Ovary (tissue), 7 donors: ENCODE measurements at regions not wholly inside any gene's neighbourhood (a gene's known extent, or its start where the extent isn't known, plus 50 kb on each side); places are given as distances from the start of the nearest gene placed in this dataset.

Source experiments
- DNase-seq, 5 donors: peaks; one replicate each; pipeline ENCODE4 v3.0.0-alpha.2; 2019 to 2020
- H3K27ac ChIP-seq, 2 donors: fragments of 200-600 bp; one replicate each; pipeline versions ENCODE4 v1.5.1 to v1.8.0; 2019 to 2022
- H3K27me3 ChIP-seq: fragments of 200-600 bp; one replicate; pipeline ENCODE4 v1.8.0; 2022
- H3K36me3 ChIP-seq: fragments of 200-600 bp; sonication (generic); one replicate; pipeline ENCODE4 v1.5.1; 2019
- H3K4me1 ChIP-seq: one replicate; pipeline ENCODE4 v1.8.1; 2013; ENCODE audit warnings: mild to moderate bottlenecking, moderate library complexity; ENCODE audit not compliant: insufficient read depth
- H3K4me3 ChIP-seq: fragments of 200-600 bp; sonication (generic); one replicate; pipeline ENCODE4 v1.5.1; 2017
- H3K9me3 ChIP-seq, 2 donors: fragments of 200-600 bp in 1 of 2; sonication (generic) in 1 of 2; one replicate each; pipeline versions ENCODE4 v1.5.1 to v1.8.1; 2013 to 2019; ENCODE audit warnings: mild to moderate bottlenecking in 1 of 2, moderate library complexity in 1 of 2
- EP300 ChIP-seq: sonication (generic); formaldehyde crosslinking; IDR thresholded peaks from one replicate; pipeline ENCODE4 v1.6.1; 2017; ENCODE audit warnings: antibody characterized with exemption
- POLR2A ChIP-seq: fragments of 450-650 bp; IDR thresholded peaks from one replicate; pipeline ENCODE4 v1.6.1; 2017; ENCODE audit warnings: antibody characterized with exemption, mild to moderate bottlenecking, moderate library complexity
- WGBS, 3 donors: extraction: QIAGEN DNeasy Blood & Tissue Kit in 1 of 3; methylation state at CpG; one replicate each; pipeline versions ENCODE4 v1.1.5 to v1.1.7; 2013 to 2017; 5-methylcytosine and 5-hydroxymethylcytosine counted together
- intact Hi-C, 4 donors: fragments of 100-400 bp; cut with DNase I; formaldehyde crosslinking; loops; one replicate each; pipeline versions ENCODE4 v1.11.0 to v1.15.1; 2022 to 2023
- TF ChIP-seq, protein P1 (sequence below), 3 donors: fragments of 450-650 bp in 2 of 3; fragments of 200-600 bp in 1 of 3; IDR thresholded peaks; one replicate each; pipeline versions ENCODE4 v1.5.1 to v1.8.0; 2016 to 2022; ENCODE audit warnings: antibody characterized with exemption in 3 of 3, mild to moderate bottlenecking in 1 of 3
- donor health status: DM: no; HTN: no; CAD: no; lungs with moderate emphysema.
- donor health status: DM: no; HTN: no; CAD: no.
- donor health status: Bipolar disorder and iron deficiency.
- donor health status: DM: no; HTN: no; CAD: no.
- donor health status: DM: yes; HTN: yes; CAD: no.

GRCh38 chr2:34827398-34827797 is 1228.3 kb upstream of the FAM98A start:
- Histone ChIP-seq H3K9me3 (no peaks in the 10 kb centered on the region), H3K4me3 (no peak overlapping the region), H3K27me3 (no peaks in the 10 kb centered on the region), H3K27ac (no peak overlapping the region), H3K36me3 (no peaks in the 10 kb centered on the region), H3K4me1 (no peaks in the 10 kb centered on the region)
- 85 to 98% (median 93%) methylated on average over 1 of the region's 1 CpG for WGBS, 3 donors
- no peak for TF ChIP-seq POLR2A
- TF ChIP-seq, protein P1, sequence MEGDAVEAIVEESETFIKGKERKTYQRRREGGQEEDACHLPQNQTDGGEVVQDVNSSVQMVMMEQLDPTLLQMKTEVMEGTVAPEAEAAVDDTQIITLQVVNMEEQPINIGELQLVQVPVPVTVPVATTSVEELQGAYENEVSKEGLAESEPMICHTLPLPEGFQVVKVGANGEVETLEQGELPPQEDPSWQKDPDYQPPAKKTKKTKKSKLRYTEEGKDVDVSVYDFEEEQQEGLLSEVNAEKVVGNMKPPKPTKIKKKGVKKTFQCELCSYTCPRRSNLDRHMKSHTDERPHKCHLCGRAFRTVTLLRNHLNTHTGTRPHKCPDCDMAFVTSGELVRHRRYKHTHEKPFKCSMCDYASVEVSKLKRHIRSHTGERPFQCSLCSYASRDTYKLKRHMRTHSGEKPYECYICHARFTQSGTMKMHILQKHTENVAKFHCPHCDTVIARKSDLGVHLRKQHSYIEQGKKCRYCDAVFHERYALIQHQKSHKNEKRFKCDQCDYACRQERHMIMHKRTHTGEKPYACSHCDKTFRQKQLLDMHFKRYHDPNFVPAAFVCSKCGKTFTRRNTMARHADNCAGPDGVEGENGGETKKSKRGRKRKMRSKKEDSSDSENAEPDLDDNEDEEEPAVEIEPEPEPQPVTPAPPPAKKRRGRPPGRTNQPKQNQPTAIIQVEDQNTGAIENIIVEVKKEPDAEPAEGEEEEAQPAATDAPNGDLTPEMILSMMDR (IDR thresholded peaks at IDR 0.05) = no peak
- no peak for TF ChIP-seq EP300
- DNase-seq = no peak
- intact Hi-C loops = no loop called here

DNA sequence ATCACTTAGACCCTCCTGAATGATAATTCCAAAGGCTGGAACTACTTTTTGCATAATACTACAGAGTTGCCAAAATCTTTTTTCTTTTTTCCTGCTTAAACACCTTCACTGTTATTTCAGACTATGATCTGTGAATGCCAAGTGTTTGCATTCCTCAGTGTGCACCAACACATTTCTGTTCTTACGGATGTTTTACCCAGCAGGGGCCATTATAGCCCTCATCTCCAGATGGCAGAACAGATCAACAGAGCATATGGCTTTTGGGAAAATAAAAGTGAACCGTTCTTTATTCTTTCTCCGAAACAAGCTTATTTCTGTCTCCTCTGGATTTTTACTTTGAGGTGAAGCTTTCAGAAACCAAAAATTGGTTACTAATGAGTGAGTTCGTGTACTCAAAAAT is 1226.6 kb upstream of the FAM98A start:
- Histone ChIP-seq H3K27me3 (no peaks in the 10 kb centered on the region), H3K4me1 (no peaks in the 10 kb centered on the region), H3K4me3 (no peak overlapping the region), H3K36me3 (no peaks in the 10 kb centered on the region), H3K27ac (no peak overlapping the region), H3K9me3 (no peaks in the 10 kb centered on the region)
- 78 to 84% (median 80%) methylated on average over 4 of the region's 4 CpGs for WGBS, 3 donors
- intact Hi-C loops = no loop called here
- DNase-seq = no peak
- no peak for TF ChIP-seq EP300
- TF ChIP-seq, protein P1 (IDR thresholded peaks at IDR 0.05) = no peak
- no peak for TF ChIP-seq POLR2A

DNA sequence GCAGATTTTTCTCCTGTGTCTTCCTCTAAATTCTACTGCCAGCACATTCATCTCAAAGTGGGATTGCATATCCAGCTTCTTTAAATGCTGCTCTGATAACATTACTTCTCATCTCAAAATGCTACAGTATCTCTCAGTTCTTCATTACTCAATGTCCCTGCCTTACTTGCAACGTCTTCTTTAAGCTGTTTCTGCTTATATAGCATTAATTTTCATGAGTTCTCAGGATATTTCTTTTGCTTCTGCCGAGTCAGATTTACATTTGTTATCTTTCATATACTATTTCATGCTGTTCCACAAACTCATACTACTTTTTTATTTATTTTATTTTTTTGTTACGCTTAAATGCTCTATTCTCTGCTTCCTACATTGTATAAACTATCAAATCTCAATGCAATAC is 1223.5 kb upstream of the FAM98A start:
- intact Hi-C loops = no loop called here
- no peak overlapping the region for H3K4me3 ChIP-seq

GRCh38 chr2:34815052-34815741 is 1216.1 kb upstream of the FAM98A start:
- H3K4me1 ChIP-seq = no peaks in the 10 kb centered on the region
- no peak overlapping the region for H3K4me3 ChIP-seq
- intact Hi-C loops = no loop called here
- H3K27me3 ChIP-seq = no peaks in the 10 kb centered on the region
- H3K9me3 ChIP-seq = no peaks in the 10 kb centered on the region
- WGBS, 3 donors = 83 to 87% (median 84%) methylated on average over 4 of the region's 4 CpGs
- DNase-seq = no peak
- TF ChIP-seq EP300 (no peak), POLR2A (no peak)
- TF ChIP-seq, protein P1 (IDR thresholded peaks at IDR 0.05) = no peak
- H3K36me3 ChIP-seq = no peaks in the 10 kb centered on the region
- H3K27ac ChIP-seq = no peak overlapping the region

More for the DNA sequence above, 1223.5 kb upstream of the FAM98A start:
- 58 to 69% (median 61%) methylated on average over 3 of the region's 3 CpGs for WGBS, 3 donors
- no peaks in the 10 kb centered on the region for H3K36me3 ChIP-seq
- no peaks in the 10 kb centered on the region for H3K4me1 ChIP-seq
- no peaks in the 10 kb centered on the region for H3K9me3 ChIP-seq
- TF ChIP-seq EP300 (no peak), POLR2A (no peak)
- TF ChIP-seq, protein P1 (IDR thresholded peaks at IDR 0.05) = no peak
- H3K27me3 ChIP-seq = no peaks in the 10 kb centered on the region
- H3K27ac ChIP-seq = no peak overlapping the region
- no peak for DNase-seq
